GM23248 (cell line): ENCODE measurements at regions not wholly inside any gene's neighbourhood (a gene's known extent, or its start where the extent isn't known, plus 50 kb on each side); places are given as distances from the start of the nearest gene placed in this dataset.

Experiments
- DNase-seq: peaks from one replicate; pipeline ENCODE4 v3.0.0-alpha.2; 2015
- H2AFZ ChIP-seq: fragments of 200-600 bp; sonication (generic); 2 replicates; pipeline ENCODE4 v1.6.1; 2016; ENCODE audit warnings: antibody characterized with exemption
- H3F3A ChIP-seq: fragments of 200-600 bp; sonication (generic); 2 replicates; pipeline ENCODE4 v1.6.1; 2016; ENCODE audit warnings: mild to moderate bottlenecking, antibody characterized with exemption, mixed run types; ENCODE audit not compliant: insufficient read depth
- H3K27ac ChIP-seq: fragments of 200-600 bp; sonication (generic); 2 replicates; pipeline ENCODE4 v1.5.1; 2016; ENCODE audit warnings: mild to moderate bottlenecking
- H3K27me3 ChIP-seq: fragments of 200-600 bp; sonication (generic); replicated peaks from 2 replicates; pipeline ENCODE4 v1.6.1; 2016; ENCODE audit warnings: mild to moderate bottlenecking; ENCODE audit not compliant: insufficient read depth
- H3K36me3 ChIP-seq: fragments of 200-600 bp; sonication (generic); 2 replicates; pipeline ENCODE4 v1.6.1; 2016; ENCODE audit warnings: low read depth, mild to moderate bottlenecking
- H3K4me1 ChIP-seq: fragments of 200-600 bp; sonication (generic); 2 replicates; pipeline ENCODE4 v1.6.1; 2016; ENCODE audit warnings: mild to moderate bottlenecking; ENCODE audit not compliant: insufficient read depth
- H3K4me2 ChIP-seq: fragments of 200-600 bp; sonication (generic); one replicate; pipeline ENCODE4 v1.6.1; 2016; ENCODE audit warnings: mild to moderate bottlenecking; ENCODE audit not compliant: unreplicated experiment
- H3K4me3 ChIP-seq: fragments of 200-600 bp; sonication (generic); 2 replicates; pipeline ENCODE4 v1.5.1; 2016; ENCODE audit warnings: mild to moderate bottlenecking
- H3K79me2 ChIP-seq: fragments of 200-600 bp; sonication (generic); 2 replicates; pipeline ENCODE4 v1.6.1; 2016; ENCODE audit warnings: mild to moderate bottlenecking; ENCODE audit not compliant: insufficient read depth
- H3K9ac ChIP-seq: fragments of 200-600 bp; sonication (generic); 2 replicates; pipeline ENCODE4 v1.6.1; 2016; ENCODE audit warnings: mild to moderate bottlenecking
- H3K9me2 ChIP-seq: fragments of 200-600 bp; sonication (generic); 2 replicates; pipeline ENCODE4 v1.6.1; 2016; ENCODE audit warnings: mixed run types, mild to moderate bottlenecking, moderate library complexity; ENCODE audit not compliant: insufficient read depth
- H3K9me3 ChIP-seq: fragments of 200-600 bp; sonication (generic); one replicate; pipeline ENCODE4 v1.6.1; 2017; ENCODE audit warnings: low read depth
- H4K20me1 ChIP-seq: fragments of 200-600 bp; sonication (generic); 2 replicates; pipeline ENCODE4 v1.6.0; 2016; ENCODE audit not compliant: insufficient read depth
- EZH2 ChIP-seq: fragments of 200-600 bp; sonication (generic); IDR thresholded peaks from 2 replicates; pipeline ENCODE4 v1.6.1; 2018; ENCODE audit warnings: antibody characterized with exemption, mild to moderate bottlenecking; ENCODE audit not compliant: insufficient read depth, poor library complexity, severe bottlenecking
- EZH2phosphoT487 ChIP-seq: fragments of 200-600 bp; sonication (generic); IDR thresholded peaks from 2 replicates; pipeline ENCODE4 v1.6.1; 2018; ENCODE audit warnings: antibody characterized with exemption, moderate library complexity, mild to moderate bottlenecking, low read depth; ENCODE audit not compliant: insufficient read depth
- WGBS, 2 experiments: methylation state at CpG; one replicate each; pipeline ENCODE4 v1.1.6; 2015 to 2017; ENCODE audit warnings: low lambda C conversion rate in 2 of 2, low coverage in 1 of 2; ENCODE audit errors: missing lambda C conversion rate in 2 of 2; 5-methylcytosine and 5-hydroxymethylcytosine counted together
- in situ Hi-C: fragments of 300-500 bp; cut with MboI; formaldehyde crosslinking; loops from 2 replicates; pipeline ENCODE4 v1.15.0; 2020

GRCh38 chr7:85634951-85635350, 448.1 kb upstream of the SEMA3D start:
- Histone ChIP-seq H3K4me3 (no peak overlapping the region), H3K27me3 (no peaks in the 10 kb centered on the region), H3K4me1 (peaks cover 10% of the 10 kb centered on the region), H4K20me1 (no peaks in the 10 kb centered on the region), H3K9ac (no peak overlapping the region), H3K79me2 (no peaks in the 10 kb centered on the region), H3K27ac (no peak overlapping the region), H2AFZ (no peak overlapping the region), H3K4me2 (no peak overlapping the region), H3K9me3 (no peaks in the 10 kb centered on the region), H3F3A (no peaks in the 10 kb centered on the region), H3K9me2 (no peaks in the 10 kb centered on the region), H3K36me3 (no peaks in the 10 kb centered on the region)
- 52 to 58% methylated on average over 2 of the region's 2 CpGs for WGBS, 2 experiments
- TF ChIP-seq EZH2, result no peak
- TF ChIP-seq EZH2phosphoT487, result no peak
- DNase-seq, result no peak
- in situ Hi-C loops, result no loop called here

- Histone ChIP-seq H3K36me3 (no peaks in the 10 kb centered on the region), H3K27me3 (no peaks in the 10 kb centered on the region), H3K27ac (0 out of 2 replicates have a peak overlapping the region, but pooled peaks have one; percentile 22), H2AFZ (peak overlapping the region; percentile 70), H3K4me1 (peaks cover 15% of the 10 kb centered on the region), H3F3A (no peaks in the 10 kb centered on the region), H3K9me2 (no peaks in the 10 kb centered on the region), H3K9ac (no peak overlapping the region), H3K9me3 (no peaks in the 10 kb centered on the region), H3K4me3 (no peak overlapping the region), H3K79me2 (no peaks in the 10 kb centered on the region), H4K20me1 (no peaks in the 10 kb centered on the region), H3K4me2 (peak overlapping the region; percentile 6)
- 6 to 18% methylated on average over 1 of the region's 1 CpG for WGBS, 2 experiments
- in situ Hi-C loops, result no loop called here
- TF ChIP-seq EZH2phosphoT487 (no peak), EZH2 (no peak)
- DNase-seq, result peak; percentile 28
Measured at GRCh38 chr7:85630904-85631600, 444.2 kb upstream of the SEMA3D start.

- in situ Hi-C loops, result no loop called here
- no peaks in the 10 kb centered on the region for H3K9me3 ChIP-seq
- H3K27me3 ChIP-seq, result no peaks in the 10 kb centered on the region
- no peak overlapping the region for H3K9ac ChIP-seq
- no peaks in the 10 kb centered on the region for H3K79me2 ChIP-seq
- H3K4me2 ChIP-seq, result no peak overlapping the region
- H3K4me3 ChIP-seq, result no peak overlapping the region
- H3K9me2 ChIP-seq, result no peaks in the 10 kb centered on the region
- 94% methylated on average over 5 of the region's 5 CpGs for WGBS, 2 experiments
- H3K4me1 ChIP-seq, result peaks cover 15% of the 10 kb centered on the region
- no peaks in the 10 kb centered on the region for H4K20me1 ChIP-seq
- H2AFZ ChIP-seq, result no peak overlapping the region
- no peaks in the 10 kb centered on the region for H3K36me3 ChIP-seq
- H3K27ac ChIP-seq, result no peak overlapping the region
- no peak for DNase-seq
- TF ChIP-seq EZH2phosphoT487, result no peak
- TF ChIP-seq EZH2, result no peak
- no peaks in the 10 kb centered on the region for H3F3A ChIP-seq
Measured at GRCh38 chr7:85627791-85628586, 441.1 kb upstream of the SEMA3D start.

- no peak overlapping the region for H3K4me3 ChIP-seq
- H3F3A ChIP-seq, result no peaks in the 10 kb centered on the region
- H3K27me3 ChIP-seq, result no peaks in the 10 kb centered on the region
- no peak overlapping the region for H2AFZ ChIP-seq
- H3K4me2 ChIP-seq, result no peak overlapping the region
- in situ Hi-C loops, result no loop called here
- no peak overlapping the region for H3K27ac ChIP-seq
- no peak for DNase-seq
- TF ChIP-seq EZH2phosphoT487 (no peak), EZH2 (no peak)
- no peak overlapping the region for H3K9ac ChIP-seq
- H3K4me1 ChIP-seq, result 0 out of 2 replicates have a peak, but pooled peaks cover 3% of the 10 kb centered on the region
- H3K9me2 ChIP-seq, result no peaks in the 10 kb centered on the region
- H3K9me3 ChIP-seq, result no peaks in the 10 kb centered on the region
- H3K79me2 ChIP-seq, result no peaks in the 10 kb centered on the region
- 100% methylated on average over 1 of the region's 1 CpG for WGBS, 2 experiments
- H4K20me1 ChIP-seq, result no peaks in the 10 kb centered on the region
- H3K36me3 ChIP-seq, result no peaks in the 10 kb centered on the region
Measured at GRCh38 chr7:85622059-85622458, 435.2 kb upstream of the SEMA3D start.
